IPS-18a (cell line): ENCODE measurements at regions not wholly inside any gene's neighbourhood (a gene's known extent, or its start where the extent isn't known, plus 50 kb on each side); places are given as distances from the start of the nearest gene placed in this dataset.
"Not testable (repeated sequence)": the region's sequence is repeated elsewhere in the genome, so short reads cannot be mapped to it uniquely, and the experiment has no call there.

Experiments used
- H3K27ac ChIP-seq: one replicate; pipeline ENCODE4 v1.5.1; 2013; ENCODE audit warnings: low read length
- H3K27me3 ChIP-seq: one replicate; pipeline ENCODE4 v1.6.1; 2013; ENCODE audit warnings: mild to moderate bottlenecking, low read length; ENCODE audit not compliant: control insufficient read depth, insufficient read depth
- H3K36me3 ChIP-seq: one replicate; pipeline ENCODE4 v1.6.1; 2013; ENCODE audit warnings: low read depth, low read length; ENCODE audit not compliant: control insufficient read depth
- H3K4me1 ChIP-seq: one replicate; pipeline ENCODE4 v1.6.1; 2013; ENCODE audit warnings: low read depth, low read length; ENCODE audit not compliant: control insufficient read depth
- H3K4me3 ChIP-seq: one replicate; pipeline ENCODE4 v1.5.1; 2013; ENCODE audit warnings: low read length
- H3K9ac ChIP-seq: one replicate; pipeline ENCODE4 v1.6.1; 2013; ENCODE audit warnings: mild to moderate bottlenecking, low read length, moderate library complexity
- H3K9me3 ChIP-seq: one replicate; pipeline ENCODE4 v1.6.1; 2013; ENCODE audit warnings: low read depth, low read length; ENCODE audit not compliant: control insufficient read depth

DNA sequence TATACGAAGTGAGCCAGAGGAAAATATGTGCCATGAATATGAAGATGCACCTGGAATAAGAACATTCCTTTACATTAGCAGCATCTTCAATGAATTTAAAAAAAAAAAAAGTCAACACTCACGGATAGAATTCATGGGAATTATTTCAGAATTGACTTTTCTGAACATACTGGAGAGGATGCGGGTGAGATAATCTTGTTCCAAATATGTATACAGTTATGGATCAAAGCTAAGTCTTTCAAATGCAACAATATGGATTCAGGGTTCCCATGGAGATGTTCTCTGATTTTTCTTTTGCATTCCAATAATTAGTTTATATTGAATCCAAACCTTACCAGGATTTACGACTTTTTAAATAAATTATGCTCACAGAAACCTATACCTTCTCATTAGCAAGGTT lies 1660.7 kb downstream of the SLITRK1 start:
- Histone ChIP-seq H3K9ac (no peak overlapping the region), H3K9me3 (no peaks in the 10 kb centered on the region), H3K36me3 (no peaks in the 10 kb centered on the region), H3K4me3 (no peak overlapping the region), H3K27me3 (no peaks in the 10 kb centered on the region), H3K4me1 (no peaks in the 10 kb centered on the region), H3K27ac (no peak overlapping the region)

- H3K27me3 ChIP-seq = no peaks in the 10 kb centered on the region
- no peaks in the 10 kb centered on the region for H3K4me1 ChIP-seq
- H3K36me3 ChIP-seq = no peaks in the 10 kb centered on the region
- no peaks in the 10 kb centered on the region for H3K9me3 ChIP-seq
- no peak overlapping the region for H3K27ac ChIP-seq
- H3K9ac ChIP-seq = no peak overlapping the region
- H3K4me3 ChIP-seq = no peak overlapping the region
These were observed 1661.6 kb downstream of the SLITRK1 start for GRCh38 chr13:82220641-82221040.

GRCh38 chr13:82216165-82216564 lies 1666.1 kb downstream of the SLITRK1 start:
- Histone ChIP-seq H3K4me3 (no peak overlapping the region), H3K9ac (no peak overlapping the region), H3K9me3 (no peaks in the 10 kb centered on the region), H3K36me3 (no peaks in the 10 kb centered on the region), H3K27ac (no peak overlapping the region), H3K4me1 (no peaks in the 10 kb centered on the region), H3K27me3 (no peaks in the 10 kb centered on the region)

- no peaks in the 10 kb centered on the region for H3K36me3 ChIP-seq
- no peak overlapping the region for H3K4me3 ChIP-seq
- no peaks in the 10 kb centered on the region for H3K4me1 ChIP-seq
These were observed 1667.9 kb downstream of the SLITRK1 start for GRCh38 chr13:82214341-82214740.

GRCh38 chr13:82206241-82206640 lies 1676.0 kb downstream of the SLITRK1 start:
- no peaks in the 10 kb centered on the region for H3K9me3 ChIP-seq
- H3K4me1 ChIP-seq = no peaks in the 10 kb centered on the region

More at GRCh38 chr13:82214341-82214740, 1667.9 kb downstream of the SLITRK1 start:
- Histone ChIP-seq H3K9ac (no peak overlapping the region), H3K9me3 (no peaks in the 10 kb centered on the region), H3K27ac (no peak overlapping the region), H3K27me3 (no peaks in the 10 kb centered on the region)

DNA sequence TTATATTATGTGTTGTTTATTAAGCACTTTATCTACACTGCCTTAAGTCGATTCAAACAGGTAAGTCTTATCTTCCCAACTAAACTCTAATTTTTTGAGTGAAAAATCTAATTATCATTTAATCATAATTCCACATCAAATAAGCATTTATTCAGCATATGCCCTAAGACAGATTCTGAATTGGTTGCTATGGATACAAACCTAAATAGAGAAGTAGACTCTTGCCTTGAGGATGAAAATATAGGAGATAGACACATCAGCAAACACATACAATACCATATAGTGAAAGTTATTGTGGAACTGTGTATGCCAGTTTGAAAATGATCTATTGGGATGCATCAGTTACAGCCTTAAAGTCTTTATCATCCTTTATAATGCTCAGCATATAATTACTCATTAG lies 1679.9 kb downstream of the SLITRK1 start:
- H3K9me3 ChIP-seq = no peaks in the 10 kb centered on the region
- no peak overlapping the region for H3K4me3 ChIP-seq
- H3K4me1 ChIP-seq = no peaks in the 10 kb centered on the region
- H3K27ac ChIP-seq = no peak overlapping the region
- no peaks in the 10 kb centered on the region for H3K27me3 ChIP-seq
- H3K36me3 ChIP-seq = no peaks in the 10 kb centered on the region
- H3K9ac ChIP-seq = no peak overlapping the region

More at GRCh38 chr13:82206241-82206640, 1676.0 kb downstream of the SLITRK1 start:
- H3K36me3 ChIP-seq = no peaks in the 10 kb centered on the region
- no peak overlapping the region for H3K4me3 ChIP-seq
- no peak overlapping the region for H3K9ac ChIP-seq
- no peaks in the 10 kb centered on the region for H3K27me3 ChIP-seq
- no peak overlapping the region for H3K27ac ChIP-seq

DNA sequence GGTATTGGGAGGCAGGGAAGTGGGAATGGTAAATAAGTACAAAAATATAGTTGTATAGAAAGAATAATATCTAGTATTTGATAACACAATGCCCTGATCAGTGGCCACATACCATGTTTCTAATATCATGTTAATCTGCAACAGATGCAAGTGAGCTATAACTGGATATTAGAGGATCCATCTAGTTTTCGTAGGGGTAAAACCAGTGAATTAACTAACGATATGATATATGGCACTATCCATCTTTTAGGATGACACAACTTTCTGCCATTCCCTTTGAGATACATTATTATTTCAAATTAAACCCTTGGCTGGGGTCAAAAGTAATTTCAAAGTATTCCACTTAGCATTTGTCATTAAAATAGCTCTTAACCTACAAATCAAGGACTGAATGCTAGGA lies 1686.2 kb downstream of the SLITRK1 start:
- Histone ChIP-seq H3K27ac (no peak overlapping the region), H3K4me3 (no peak overlapping the region), H3K36me3 (no peaks in the 10 kb centered on the region), H3K9ac (no peak overlapping the region), H3K27me3 (no peaks in the 10 kb centered on the region), H3K4me1 (no peaks in the 10 kb centered on the region), H3K9me3 (no peaks in the 10 kb centered on the region)

DNA sequence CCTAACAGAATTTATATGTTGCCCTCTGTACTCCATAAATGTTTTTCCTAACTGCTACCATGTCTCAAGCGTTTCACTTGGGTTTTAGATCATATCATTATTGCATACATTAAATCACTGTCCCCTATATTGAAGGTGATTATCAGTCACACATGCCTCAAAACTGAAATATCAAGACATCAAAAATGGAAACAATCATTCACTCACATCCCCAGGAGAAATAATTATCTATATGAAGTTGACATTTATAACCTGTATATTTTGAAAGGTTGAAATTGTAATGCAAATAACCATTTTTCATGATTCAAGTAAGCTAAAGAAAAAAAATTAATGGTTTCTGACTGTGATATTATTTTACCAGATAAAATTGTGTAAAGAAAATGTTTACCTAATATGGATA lies 1695.0 kb downstream of the SLITRK1 start:
- H3K36me3 ChIP-seq = no peaks in the 10 kb centered on the region
- H3K27ac ChIP-seq = no peak overlapping the region
- H3K9ac ChIP-seq = no peak overlapping the region
- H3K27me3 ChIP-seq = no peaks in the 10 kb centered on the region
- H3K9me3 ChIP-seq = no peaks in the 10 kb centered on the region
- H3K4me3 ChIP-seq = no peak overlapping the region
- no peaks in the 10 kb centered on the region for H3K4me1 ChIP-seq

- Histone ChIP-seq H3K27ac (no peak overlapping the region), H3K36me3 (no peaks in the 10 kb centered on the region), H3K9ac (no peak overlapping the region)
These were observed 1705.5 kb downstream of the SLITRK1 start for GRCh38 chr13:82176751-82177150.

DNA sequence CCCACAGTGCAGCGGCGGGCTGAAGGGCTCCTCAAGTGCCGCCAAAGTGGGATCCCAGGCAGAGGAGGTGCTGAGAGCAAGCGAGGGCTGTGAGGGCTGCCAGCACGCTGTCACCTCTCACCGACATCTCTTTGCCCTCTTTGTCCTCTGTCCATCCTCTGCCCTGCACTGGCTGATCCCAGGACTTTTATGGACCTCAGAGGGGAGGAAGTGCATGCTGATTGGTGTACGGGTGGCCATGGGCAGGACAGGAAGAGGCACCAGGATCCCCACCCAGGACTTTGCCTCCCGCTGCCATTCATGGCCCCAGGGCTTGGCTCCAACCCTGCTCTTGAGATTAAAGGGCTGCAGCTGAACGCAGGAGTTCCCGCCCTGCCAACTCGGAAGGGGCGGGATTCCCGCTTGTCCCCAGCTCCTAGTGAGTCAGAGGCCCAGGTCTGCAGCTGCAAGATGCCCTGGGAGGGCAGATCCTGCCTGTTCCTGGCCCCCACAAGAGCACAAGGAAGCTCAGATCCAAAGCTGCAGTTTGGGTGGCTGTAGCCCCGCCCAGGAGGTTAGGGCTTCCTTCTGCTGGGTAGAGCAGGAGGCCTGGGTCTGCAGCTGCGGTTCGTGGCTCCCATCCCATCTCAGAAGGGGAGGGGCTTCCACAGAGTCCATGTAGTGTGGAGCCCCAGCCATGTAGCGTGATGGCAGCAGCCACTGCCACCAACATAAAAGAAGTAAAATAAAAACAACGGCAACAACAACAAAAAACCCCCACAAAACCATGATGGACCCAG lies 1716.7 kb downstream of the SLITRK1 start:
- Histone ChIP-seq H3K9ac (no peak overlapping the region), H3K27me3 (no peaks in the 10 kb centered on the region), H3K9me3 (no peaks in the 10 kb centered on the region), H3K4me3 (no peak overlapping the region), H3K27ac (no peak overlapping the region), H3K4me1 (no peaks in the 10 kb centered on the region), H3K36me3 (no peaks in the 10 kb centered on the region)

More at GRCh38 chr13:82176751-82177150, 1705.5 kb downstream of the SLITRK1 start:
- H3K4me1 ChIP-seq = no peaks in the 10 kb centered on the region
- H3K4me3 ChIP-seq = no peak overlapping the region
- H3K9me3 ChIP-seq = no peaks in the 10 kb centered on the region
- H3K27me3 ChIP-seq = no peaks in the 10 kb centered on the region

- H3K4me3 ChIP-seq, H3K9ac ChIP-seq, H3K4me1 ChIP-seq, H3K9me3 ChIP-seq, H3K27me3 ChIP-seq, H3K36me3 ChIP-seq, H3K27ac ChIP-seq: not testable (repeated sequence)
These were observed 1717.4 kb downstream of the SLITRK1 start for GRCh38 chr13:82164780-82165395.

DNA sequence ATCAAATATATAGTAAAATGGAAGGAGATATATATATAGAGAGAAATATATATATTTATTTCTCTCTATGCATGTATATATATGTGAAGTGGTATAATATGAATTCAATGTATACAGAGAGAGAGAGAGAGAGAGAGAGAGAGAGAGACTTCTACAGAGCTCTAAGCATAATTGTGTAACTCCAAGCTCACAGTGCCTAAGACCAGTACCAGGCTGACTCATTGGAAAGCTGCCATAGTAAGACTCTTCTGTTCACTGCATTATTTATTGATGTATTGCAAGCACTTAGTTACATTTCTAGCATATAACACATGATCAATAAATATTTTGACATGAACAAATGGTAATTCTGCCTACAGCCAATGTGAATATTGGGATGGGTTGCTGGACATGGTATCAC lies 1734.7 kb downstream of the SLITRK1 start:
- Histone ChIP-seq H3K27me3 (no peaks in the 10 kb centered on the region), H3K27ac (no peak overlapping the region), H3K4me3 (no peak overlapping the region), H3K9me3 (no peaks in the 10 kb centered on the region), H3K36me3 (no peaks in the 10 kb centered on the region), H3K9ac (no peak overlapping the region), H3K4me1 (no peaks in the 10 kb centered on the region)
